Posterior cingulate gyrus (tissue), 11 donors: ENCODE measurements at regions not wholly inside any gene's neighbourhood (a gene's known extent, or its start where the extent isn't known, plus 50 kb on each side); places are given as distances from the start of the nearest gene placed in this dataset.
"Not testable (repeated sequence)": the region's sequence is repeated elsewhere in the genome, so short reads cannot be mapped to it uniquely, and the experiment has no call there.

ENCODE experiments used
- DNase-seq, 10 donors: peaks; one replicate each; pipeline versions ENCODE4 v3.0.0 to v3.0.0-alpha.2; 2020 to 2021; ENCODE audit warnings: mixed read lengths in 3 of 10
- intact Hi-C: fragments of 100-400 bp; cut with DNase I; formaldehyde crosslinking; loops from one replicate; pipeline ENCODE4 v1.15.1; 2023

DNA sequence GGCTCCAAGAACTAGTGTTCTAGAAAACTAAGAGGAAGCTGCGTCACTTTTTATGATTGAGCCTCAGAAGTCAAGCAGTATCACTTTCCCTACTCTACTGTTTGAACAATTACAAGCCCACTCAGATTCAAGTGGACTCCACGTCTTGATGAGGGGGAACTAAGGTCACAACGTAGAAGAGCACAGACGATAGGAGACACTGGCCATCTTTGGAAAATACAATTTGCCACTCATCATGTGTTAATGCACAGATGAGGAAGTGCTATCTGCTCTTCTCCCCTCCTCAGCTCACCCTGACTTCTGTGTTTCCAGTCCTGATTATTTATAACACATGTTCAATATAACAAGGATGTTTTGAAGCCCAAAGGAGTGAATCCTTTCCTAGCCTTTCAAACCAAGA is 76.1 kb upstream of the CYP1B1 start:
- no peak for DNase-seq
- intact Hi-C loops, result no loop called here

DNA sequence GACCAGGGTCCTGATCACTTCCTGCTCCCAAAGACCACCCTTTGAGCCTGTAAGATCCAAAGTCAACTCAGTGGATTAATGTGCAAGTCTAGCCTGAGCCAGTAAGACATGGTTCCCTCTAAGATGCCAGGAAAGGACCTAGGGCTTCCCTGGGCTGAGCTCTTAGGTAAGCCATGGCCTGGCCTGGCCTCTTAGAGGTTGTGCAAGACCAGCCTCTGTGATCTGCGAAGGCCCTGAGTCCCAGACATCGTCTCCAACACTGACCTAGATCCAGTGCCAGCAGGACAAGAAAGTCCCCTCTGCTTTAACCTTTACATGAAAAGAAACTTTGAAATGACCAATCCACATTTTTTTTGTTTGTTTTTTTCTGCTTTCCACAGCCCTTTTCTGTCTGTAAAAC is 73.6 kb upstream of the CYP1B1 start:
- DNase-seq, result no peak
- intact Hi-C loops, result no loop called here

DNA sequence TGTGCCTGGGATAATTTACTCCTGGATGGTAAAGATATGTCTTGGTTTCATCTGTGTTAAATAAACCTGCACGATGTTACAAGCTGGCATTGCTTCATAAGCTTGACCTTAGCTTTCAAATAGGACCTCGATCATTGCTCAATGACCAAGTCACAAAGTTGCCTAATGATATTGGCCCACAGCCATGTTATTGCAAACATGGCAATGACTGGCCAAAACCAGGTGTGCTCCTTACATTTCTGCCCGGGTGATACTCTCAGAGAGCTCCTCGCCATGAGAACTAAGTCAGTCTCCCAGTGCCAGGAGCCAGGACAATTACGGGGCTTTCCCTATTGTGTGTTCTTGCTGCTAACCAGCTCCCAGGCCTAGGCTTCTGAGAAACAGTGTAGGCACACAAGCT is 72.5 kb upstream of the CYP1B1 start:
- intact Hi-C loops, result no loop called here
- DNase-seq, result no peak

DNA sequence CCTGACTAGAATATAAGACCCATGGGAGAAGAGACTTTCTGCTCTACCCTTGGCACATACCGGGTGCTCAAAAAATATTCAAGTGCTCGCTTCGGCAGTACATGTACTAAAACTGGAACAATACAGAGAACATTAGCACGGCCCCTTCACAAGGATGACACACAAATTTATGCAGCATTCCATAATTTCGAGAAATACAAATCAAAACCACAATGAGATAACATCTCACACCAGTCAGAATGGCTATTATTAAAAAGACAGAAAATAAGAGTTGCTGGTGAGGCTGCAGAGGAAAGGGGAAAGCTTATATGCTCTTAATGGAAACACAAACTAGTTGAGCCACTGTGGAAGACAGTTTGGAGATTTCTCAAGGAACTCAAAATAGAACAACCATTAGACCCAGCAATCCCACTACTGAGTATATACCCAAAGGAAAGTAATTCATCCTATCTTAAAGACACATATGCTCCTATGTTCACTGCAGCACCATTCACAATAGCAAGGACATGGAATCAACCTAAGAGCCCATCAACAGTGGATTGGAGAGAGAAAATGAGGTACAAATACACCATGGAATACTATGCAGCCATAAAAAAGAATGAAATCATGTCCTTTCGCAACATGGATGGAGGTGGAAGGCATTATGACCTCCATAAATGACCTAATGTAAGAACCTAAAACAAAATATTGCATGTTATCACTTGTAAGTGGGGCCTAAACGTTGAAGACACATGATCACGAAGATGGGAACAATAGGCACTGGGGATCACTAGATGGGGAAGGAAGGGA is 71.6 kb upstream of the CYP1B1 start:
- intact Hi-C loops, result no loop called here
- no peak for DNase-seq

DNA sequence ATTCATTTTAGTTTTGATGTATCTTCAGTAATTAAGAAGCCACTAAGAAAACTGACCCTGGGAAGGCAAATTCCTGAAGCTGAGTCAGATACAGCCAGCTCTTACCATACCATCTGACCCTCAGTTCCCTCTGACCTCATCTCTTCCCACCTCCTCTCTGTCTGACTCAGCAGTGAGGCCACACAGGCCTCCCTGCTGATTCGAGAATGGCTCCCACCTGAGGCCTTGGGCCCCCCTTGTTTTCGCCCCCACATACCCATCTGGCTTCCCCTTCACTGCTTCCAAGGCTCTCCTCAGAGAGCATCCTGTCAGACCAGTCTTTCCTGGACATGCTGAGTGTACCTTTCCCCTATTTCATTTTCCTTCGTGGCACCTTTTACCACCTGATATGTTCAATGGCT is 71.0 kb upstream of the CYP1B1 start:
- intact Hi-C loops, result no loop called here
- DNase-seq, result no peak

DNA sequence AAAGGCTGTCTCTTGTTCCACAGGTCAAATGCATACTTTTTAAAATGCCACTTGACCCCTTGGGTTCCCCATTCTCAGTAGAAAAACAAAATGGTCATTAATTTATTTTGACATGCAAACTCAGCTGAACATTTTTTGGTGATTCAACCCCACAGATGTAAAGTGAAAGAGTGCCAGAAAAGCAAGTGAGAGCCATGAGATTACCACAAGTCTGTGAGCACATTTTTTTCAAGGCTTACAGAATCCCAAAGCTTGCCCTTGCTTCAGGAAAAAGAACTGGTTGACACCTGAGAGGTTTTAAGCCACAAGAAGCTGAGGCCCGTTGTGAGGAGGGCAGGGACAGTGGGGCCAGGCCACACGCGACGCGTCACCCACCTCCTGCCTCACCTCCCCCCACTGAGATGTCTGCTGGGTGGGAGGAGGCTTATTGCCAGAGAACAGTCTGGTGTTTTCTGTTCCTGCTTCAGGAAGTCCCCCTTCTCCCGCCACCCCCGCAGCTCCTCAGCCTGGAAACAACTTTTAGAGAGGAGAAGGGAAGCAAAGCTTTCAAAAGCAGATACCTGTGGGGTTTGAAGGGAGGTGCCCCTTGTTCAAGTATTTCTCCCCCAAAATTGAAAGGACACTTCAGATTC is 70.4 kb upstream of the CYP1B1 start:
- intact Hi-C loops, result no loop called here
- peak in 7 of 10 donors; percentile 19 to 83 (median 50) for DNase-seq

DNA sequence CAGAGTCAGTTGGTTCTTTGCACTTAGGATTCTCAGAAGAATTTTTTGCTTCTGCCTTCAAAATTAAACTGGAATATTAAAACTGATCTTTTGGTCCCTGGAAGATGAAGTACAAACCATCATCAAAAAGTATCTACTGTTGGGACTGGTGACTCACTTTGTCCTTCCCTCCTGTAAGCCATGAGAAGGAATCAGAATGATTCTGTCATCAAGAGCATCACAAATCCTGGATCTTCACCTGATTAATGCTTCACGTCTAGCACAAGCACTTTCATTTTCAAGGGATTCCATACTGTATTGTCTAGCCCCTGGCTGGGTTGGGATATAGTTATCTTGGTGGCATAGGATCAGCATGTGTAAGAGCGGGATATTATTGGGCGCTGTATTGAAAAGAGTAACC is 69.3 kb upstream of the CYP1B1 start:
- DNase-seq, result no peak
- intact Hi-C loops, result no loop called here

DNA sequence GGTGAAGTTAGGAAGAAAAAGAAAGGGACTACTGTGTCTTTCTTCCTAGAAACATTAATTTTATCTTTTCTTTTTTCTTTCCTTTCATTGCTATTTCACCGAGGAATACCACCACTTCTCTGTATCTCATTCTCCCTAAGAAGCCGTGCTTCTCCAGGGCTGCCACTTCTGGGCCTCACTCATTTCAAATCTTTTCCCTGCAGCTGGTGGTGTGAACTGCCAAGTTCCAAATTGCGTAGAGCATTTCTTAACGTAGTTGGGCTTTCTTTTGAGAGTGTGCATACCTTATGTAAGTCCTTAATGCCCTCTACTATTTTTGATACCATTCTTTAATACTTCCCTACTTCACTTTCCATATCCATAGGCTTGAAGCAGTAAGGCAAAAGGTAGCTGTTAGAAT is 66.7 kb upstream of the CYP1B1 start:
- DNase-seq, result no peak
- intact Hi-C loops, result no loop called here

DNA sequence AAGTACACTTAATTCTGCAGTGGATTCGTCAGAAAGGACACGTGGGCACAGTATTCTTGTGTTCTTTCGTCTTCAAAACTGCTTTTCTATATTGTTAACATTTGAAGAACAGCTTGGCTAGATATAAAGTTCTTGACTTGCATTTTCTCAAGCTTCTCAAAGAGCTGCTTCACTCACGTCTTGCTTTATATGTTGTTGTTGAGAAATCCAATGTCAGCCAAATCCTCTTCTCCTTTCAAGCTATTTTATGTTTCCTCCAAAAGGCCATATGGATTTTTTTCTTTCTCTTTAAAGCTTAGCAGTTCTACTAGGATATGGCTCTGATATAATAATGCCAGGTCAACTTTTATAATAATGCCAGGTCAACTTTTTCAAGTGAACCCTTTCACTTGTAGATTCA is 65.5 kb upstream of the CYP1B1 start:
- DNase-seq, result no peak
- intact Hi-C loops, result no loop called here

DNA sequence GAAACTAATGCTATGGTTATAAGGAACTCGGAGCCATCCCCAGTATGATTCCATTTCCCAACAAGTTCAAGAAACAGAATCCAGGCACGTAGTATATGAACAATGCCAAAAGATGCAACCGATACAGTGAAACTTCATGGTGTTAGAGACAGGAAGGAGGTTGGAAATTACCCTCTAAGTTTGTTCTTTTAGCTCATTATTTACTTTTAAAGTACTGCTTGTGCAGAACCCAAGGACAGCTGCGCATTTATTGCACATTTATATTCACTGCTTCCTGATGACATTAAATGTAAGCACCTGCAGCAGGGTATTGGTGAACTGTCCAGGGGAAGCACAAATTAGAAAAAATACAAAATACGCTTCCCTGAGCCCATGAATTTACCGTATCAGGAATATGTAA is 63.0 kb upstream of the CYP1B1 start:
- intact Hi-C loops, result no loop called here
- DNase-seq, result no peak

DNA sequence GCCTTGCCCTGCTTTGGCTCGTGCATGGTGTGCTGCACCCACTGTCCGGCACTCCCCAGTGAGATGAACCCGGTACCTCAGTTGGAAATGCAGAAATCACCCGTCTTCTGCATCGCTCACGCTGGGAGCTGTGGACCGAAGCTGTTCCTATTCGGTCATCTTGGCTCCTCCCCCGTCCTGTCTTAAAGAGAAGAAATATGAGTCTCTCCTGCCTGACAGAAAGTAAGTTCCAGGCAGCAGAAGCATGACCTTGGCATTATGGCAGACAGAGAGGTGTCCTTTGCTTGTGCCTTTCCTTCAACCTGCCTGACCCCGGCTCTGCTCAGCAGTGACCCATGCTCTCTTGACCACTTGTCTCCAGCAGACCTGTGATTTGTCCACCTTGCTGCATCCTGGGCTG is 62.5 kb upstream of the CYP1B1 start:
- intact Hi-C loops, result no loop called here
- DNase-seq, result no peak

DNA sequence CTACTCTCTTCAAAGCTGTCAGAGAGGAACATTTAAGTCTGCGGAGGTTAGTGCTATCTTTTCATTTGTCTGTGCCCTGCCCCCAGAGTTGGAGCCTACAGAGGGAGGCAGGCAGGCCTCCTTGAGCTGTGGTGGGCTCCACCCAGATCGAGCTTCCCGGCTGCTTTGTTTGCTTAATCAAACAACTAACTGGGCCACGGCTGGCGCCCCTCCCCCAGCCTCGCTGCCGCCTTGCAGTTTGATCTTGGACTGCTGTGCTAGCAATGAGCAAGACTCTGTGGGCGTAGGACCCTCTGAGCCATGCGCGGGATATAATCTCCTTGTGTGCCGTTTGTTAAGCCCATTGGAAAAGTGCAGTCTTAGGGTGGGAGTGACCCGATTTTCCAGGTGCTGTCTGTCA is 62.0 kb upstream of the CYP1B1 start:
- intact Hi-C loops, DNase-seq: not testable (repeated sequence)

DNA sequence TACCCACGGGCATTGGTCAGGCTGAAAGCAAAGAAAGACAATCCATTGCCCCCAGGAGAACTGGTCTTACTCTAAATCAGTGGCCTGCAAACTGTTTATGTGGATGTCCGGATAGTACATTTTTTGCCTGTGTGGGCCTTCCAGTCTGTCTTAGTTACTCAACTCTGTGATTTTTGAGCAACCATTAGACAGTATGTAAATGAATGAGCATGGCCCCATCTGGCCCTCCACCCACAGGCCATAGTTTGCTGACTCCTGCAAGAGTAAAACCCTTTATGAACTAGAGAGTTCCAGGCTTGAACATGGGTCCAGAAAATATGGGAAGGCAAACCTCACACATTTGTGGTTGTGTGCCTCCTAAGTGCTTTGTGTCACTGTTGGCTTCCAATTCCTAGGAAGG is 55.7 kb upstream of the CYP1B1 start:
- no peak for DNase-seq
- intact Hi-C loops, result no loop called here

DNA sequence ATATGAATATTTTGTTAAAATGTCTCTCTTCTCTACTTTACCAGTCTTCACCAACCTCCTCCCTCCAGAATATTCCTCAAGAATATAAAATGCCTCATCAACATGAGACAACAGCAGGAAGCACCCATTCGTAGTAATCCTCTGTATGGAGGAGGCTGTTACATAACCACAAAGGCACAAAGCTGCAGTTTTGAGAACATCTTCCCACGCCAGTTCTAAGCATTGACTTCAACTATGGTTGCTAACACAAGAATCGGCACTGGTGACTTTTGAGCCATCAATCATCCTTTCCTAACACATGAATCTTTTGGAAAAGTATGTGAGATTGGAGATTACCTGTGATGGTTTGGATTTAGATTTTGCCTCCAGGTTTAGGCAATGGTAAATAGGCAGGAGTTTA is 54.9 kb upstream of the CYP1B1 start:
- no peak for DNase-seq
- intact Hi-C loops, result no loop called here

DNA sequence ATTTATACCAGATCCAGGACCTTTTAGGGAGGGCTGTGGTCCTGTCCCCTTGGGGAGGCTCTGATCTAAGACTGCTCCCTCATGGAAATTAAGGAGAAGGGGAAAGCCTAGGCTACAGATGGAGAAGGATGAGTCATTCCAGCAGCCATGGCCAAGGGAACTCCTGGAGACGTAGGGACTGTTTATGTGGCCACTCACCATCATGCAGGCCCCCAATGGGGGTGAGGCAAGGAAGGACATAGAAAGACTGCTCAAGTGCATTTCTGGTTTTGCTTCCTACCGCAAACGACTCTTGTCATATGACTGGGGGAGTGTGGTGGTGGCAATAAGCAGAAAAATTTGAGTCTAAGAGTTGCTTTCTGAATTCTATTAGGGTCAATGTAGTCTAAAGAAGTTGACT is 54.0 kb upstream of the CYP1B1 start:
- intact Hi-C loops, result no loop called here
- DNase-seq, result no peak

DNA sequence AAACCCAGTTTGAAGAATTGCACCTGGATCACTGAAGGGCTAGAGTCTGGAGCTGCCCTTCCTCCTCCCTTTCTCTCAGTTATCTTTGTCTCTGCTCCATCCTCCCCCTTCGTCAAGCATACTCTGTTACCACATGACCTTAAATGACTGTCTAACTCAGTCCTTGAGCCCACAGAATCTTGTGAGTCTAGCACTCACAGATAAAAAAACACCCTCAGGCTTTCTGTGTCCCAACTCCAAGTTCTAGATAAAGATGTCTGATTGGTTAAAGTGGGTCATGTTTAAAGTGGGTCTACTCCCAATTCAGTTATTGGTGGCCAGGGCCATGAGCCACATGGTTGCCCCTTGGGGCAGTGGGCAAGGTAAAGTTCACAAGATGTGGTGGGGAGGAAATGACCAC is 53.5 kb upstream of the CYP1B1 start:
- DNase-seq, result no peak
- intact Hi-C loops, result no loop called here

DNA sequence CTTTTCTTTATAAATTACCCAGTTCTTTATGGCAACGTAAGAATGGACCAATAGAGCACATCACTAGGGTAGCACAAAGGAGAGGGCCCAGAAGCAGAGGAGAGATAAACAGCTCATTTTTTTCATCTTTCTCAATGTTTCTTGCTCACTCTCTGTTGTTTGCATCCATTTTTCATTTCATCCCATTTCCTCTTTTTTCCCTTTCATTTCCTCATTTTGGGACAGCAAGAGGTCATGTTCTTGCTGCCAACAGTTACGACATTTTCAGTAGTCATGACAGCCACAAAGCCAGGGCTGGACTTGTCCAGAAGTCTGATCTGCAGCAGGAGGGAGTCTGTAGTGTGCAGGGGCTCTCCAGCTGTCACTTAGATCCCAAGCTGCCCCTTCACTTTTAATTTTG is 52.7 kb upstream of the CYP1B1 start:
- intact Hi-C loops, result no loop called here
- no peak for DNase-seq

DNA sequence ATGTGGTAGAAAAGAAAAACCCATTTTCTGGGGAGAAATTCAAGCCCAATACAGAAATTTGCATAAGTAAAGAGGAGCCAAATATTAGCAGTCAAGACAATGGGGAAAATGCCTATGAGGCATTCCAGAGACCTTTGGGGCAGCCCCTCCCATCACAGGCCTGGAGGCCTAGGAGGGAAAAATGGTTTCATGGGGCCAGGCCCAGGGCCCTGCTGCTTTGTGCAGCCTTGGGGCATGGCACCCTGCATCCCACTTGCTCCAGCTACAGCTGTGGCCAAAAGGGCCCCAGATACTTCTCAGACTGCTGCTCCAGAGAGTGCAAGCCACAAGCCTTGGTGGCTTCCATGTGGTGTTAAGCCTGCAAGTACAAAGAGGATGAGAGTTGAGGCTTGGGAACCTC is 51.3 kb upstream of the CYP1B1 start:
- DNase-seq, result no peak
- intact Hi-C loops, result no loop called here

DNA sequence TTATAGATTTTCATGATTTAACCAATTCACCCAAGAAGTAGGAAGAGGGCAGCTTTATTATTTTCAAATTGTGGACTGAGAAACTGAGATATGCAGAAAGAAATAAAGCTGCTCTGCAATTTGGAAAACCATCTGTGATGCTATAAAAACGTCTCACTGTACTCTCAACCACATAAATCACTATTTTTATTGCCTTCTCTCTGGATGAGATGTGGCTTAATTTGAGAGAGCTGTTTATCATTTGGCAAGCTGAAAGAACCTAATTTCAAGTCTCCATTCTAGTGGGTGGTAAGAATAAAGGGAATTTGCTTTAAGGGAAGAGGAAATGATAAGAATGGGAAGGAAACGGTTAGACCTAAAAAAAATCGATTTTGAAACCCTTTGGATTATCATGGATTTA is 49.9 kb upstream of the CYP1B1 start:
- intact Hi-C loops, result no loop called here
- no peak for DNase-seq
